MCF 10A (cell line): ENCODE measurements at regions not wholly inside any gene's neighbourhood (a gene's known extent, or its start where the extent isn't known, plus 50 kb on each side); places are given as distances from the start of the nearest gene placed in this dataset.

Experiments used
- BruUV-seq: library from RNA; stranded (reverse); fragments of 400-500 nt; replicated peaks from 2 replicates; lab custom pipeline; 2021; lab: Mats Ljungman, UMichigan
- CTCF ChIA-PET: fragments of 300-600 bp; sonication (Branson Sonifier 250); formaldehyde crosslinking; extraction: SDS; loops from one replicate; lab custom pipeline; 2021; ENCODE audit warnings: antibody characterized with exemption, inconsistent platforms; lab: Yijun Ruan, JAX
- POLR2A ChIA-PET: fragments of 300-600, 350-650 bp; sonication (Branson Sonifier 250); formaldehyde crosslinking; extraction: SDS; loops from one replicate; lab custom pipeline; 2020; ENCODE audit warnings: antibody characterized with exemption, inconsistent platforms; lab: Yijun Ruan, JAX
- DNase-seq: peaks from one replicate; pipeline ENCODE4 v3.0.0-alpha.2; 2018; ENCODE audit not compliant: unreplicated experiment
- H3K27ac Mint-ChIP-seq: one replicate; pipeline ENCODE4 v1.8.0; 2022; ENCODE audit warnings: mild to moderate bottlenecking, low read depth, mixed read lengths; ENCODE audit not compliant: unreplicated experiment
- H3K27me3 Mint-ChIP-seq: one replicate; pipeline ENCODE4 v1.8.0; 2022; ENCODE audit warnings: mixed read lengths; ENCODE audit not compliant: insufficient read depth, unreplicated experiment
- H3K36me3 Mint-ChIP-seq: one replicate; pipeline ENCODE4 v1.8.0; 2022; ENCODE audit warnings: mild to moderate bottlenecking, moderate library complexity, mixed read lengths; ENCODE audit not compliant: insufficient read depth, unreplicated experiment
- H3K4me1 Mint-ChIP-seq: one replicate; pipeline ENCODE4 v1.8.0; 2022; ENCODE audit warnings: mixed read lengths; ENCODE audit not compliant: insufficient read depth, unreplicated experiment
- H3K4me3 Mint-ChIP-seq: one replicate; pipeline ENCODE4 v1.8.0; 2022; ENCODE audit warnings: mild to moderate bottlenecking, moderate library complexity, mixed read lengths; ENCODE audit not compliant: unreplicated experiment
- H3K9me3 Mint-ChIP-seq: one replicate; pipeline ENCODE4 v1.8.0; 2022; ENCODE audit warnings: mixed read lengths; ENCODE audit not compliant: unreplicated experiment
- CTCF ChIP-seq: fragments of 200-600 bp; IDR thresholded peaks from one replicate; pipeline ENCODE4 v1.8.0; 2022; ENCODE audit warnings: antibody characterized with exemption, mild to moderate bottlenecking; ENCODE audit not compliant: unreplicated experiment
- intact Hi-C: fragments of 100-400 bp; cut with micrococcal nuclease; formaldehyde crosslinking; loops from 2 replicates; pipeline ENCODE4 v1.14.1; 2022

DNA sequence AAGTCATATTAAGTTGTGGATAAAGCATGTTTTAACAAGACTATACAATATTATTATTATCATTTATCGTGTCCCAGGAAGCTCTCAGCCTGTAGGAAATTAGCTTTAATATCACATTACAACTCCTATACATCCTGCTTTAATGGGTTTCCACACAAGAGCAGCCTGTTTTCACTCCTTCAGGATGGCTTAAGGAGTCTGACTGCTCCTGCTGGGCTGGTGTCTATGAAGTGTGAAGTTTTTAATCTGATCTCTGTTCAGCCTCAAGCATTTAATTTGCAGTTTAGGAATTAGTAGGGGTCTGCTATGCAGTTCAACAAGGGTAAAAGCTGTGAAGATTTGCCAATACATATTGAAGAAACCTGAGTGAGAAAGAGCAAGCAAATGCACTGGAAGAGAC lies 653.4 kb upstream of the LRRC4C start:
- ChIA-PET POLR2A (no interaction called here), CTCF (no interaction called here)
- H3K4me1 Mint-ChIP-seq = no peaks in the 10 kb centered on the region
- no TSS peak for BruUV-seq
- intact Hi-C loops = no loop called here
- no peaks in the 10 kb centered on the region for H3K27me3 Mint-ChIP-seq
- H3K36me3 Mint-ChIP-seq = no peaks in the 10 kb centered on the region
- no peak overlapping the region for H3K4me3 Mint-ChIP-seq
- H3K27ac Mint-ChIP-seq = no peak overlapping the region
- no peak for TF ChIP-seq CTCF
- no peaks in the 10 kb centered on the region for H3K9me3 Mint-ChIP-seq
- DNase-seq = no peak

DNA sequence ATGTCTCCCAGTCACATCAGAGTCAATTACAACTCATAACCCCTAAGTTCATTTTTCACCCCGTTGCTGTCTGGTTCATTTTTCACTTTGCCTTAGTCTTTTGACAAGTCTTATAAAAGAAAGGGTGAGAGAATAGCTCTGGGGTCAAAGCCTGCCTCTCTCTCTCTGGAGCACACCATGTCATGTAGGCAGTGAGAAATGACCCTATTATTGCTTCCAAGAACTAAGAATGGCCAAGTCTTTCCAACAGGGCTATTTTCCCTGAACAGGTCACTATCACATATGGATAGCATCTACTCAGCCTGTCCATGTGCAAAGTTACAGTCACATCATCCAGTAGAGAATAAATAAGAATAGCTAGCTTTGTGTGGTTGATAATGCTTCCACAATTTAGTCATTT lies 655.5 kb upstream of the LRRC4C start:
- no peak overlapping the region for H3K27ac Mint-ChIP-seq
- no peaks in the 10 kb centered on the region for H3K27me3 Mint-ChIP-seq
- no peak overlapping the region for H3K4me3 Mint-ChIP-seq
- no peaks in the 10 kb centered on the region for H3K9me3 Mint-ChIP-seq
- no peak for TF ChIP-seq CTCF
- intact Hi-C loops = no loop called here
- no peaks in the 10 kb centered on the region for H3K4me1 Mint-ChIP-seq
- POLR2A ChIA-PET = no interaction called here
- CTCF ChIA-PET = interaction anchor here (0.6 to 0.7 kb wide), 2 partner anchors 9 to 165 kb away, joined by 3 read pairs; no protein-coding TSS in a partner anchor
- no peaks in the 10 kb centered on the region for H3K36me3 Mint-ChIP-seq
- no TSS peak for BruUV-seq
- DNase-seq = no peak

- no peak overlapping the region for H3K27ac Mint-ChIP-seq
- no peak overlapping the region for H3K4me3 Mint-ChIP-seq
- no peak for TF ChIP-seq CTCF
- intact Hi-C loops = no loop called here
- H3K9me3 Mint-ChIP-seq = peaks cover 7% of the 10 kb centered on the region
- no peaks in the 10 kb centered on the region for H3K4me1 Mint-ChIP-seq
- CTCF ChIA-PET = interaction anchor here (0.5 kb wide), 1 partner anchor 1141 kb away, joined by 4 read pairs; no protein-coding TSS in a partner anchor
- no peak for DNase-seq
- no TSS peak for BruUV-seq
- POLR2A ChIA-PET = no interaction called here
- H3K27me3 Mint-ChIP-seq = no peaks in the 10 kb centered on the region
- no peaks in the 10 kb centered on the region for H3K36me3 Mint-ChIP-seq
Observed at GRCh38 chr11:42138454-42138853, 679.0 kb upstream of the LRRC4C start.

DNA sequence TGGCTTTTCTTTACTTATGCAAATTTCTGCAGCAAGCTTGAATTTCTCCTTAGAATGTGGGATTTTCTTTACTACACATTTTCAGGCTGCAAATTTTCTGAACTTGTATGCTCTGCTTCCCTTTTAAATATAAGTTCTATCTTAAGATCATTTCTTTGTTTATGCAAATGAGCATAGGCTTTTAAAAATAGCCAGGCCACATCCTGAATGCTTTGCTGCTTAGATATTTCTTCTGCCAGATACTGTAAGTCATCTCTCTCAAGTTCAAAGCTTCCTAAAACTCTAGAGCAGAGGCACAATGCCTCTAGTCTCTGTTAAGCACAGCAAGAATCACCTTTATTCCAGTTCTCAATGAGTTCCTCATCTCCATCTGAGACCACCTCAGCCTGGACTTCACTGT lies 685.9 kb upstream of the LRRC4C start:
- CTCF ChIA-PET = interaction anchor here (0.7 kb wide), 1 partner anchor 106 kb away, joined by 3 read pairs; no protein-coding TSS in a partner anchor
- no peak for TF ChIP-seq CTCF
- Mint-ChIP-seq H3K27ac (no peak overlapping the region), H3K4me1 (peaks cover 8% of the 10 kb centered on the region), H3K4me3 (no peak overlapping the region), H3K27me3 (no peaks in the 10 kb centered on the region), H3K9me3 (peaks cover 12% of the 10 kb centered on the region), H3K36me3 (no peaks in the 10 kb centered on the region)
- POLR2A ChIA-PET = no interaction called here
- no peak for DNase-seq
- intact Hi-C loops = no loop called here
- BruUV-seq = no TSS peak
